ENCODE measurements at regions not wholly inside any gene's neighbourhood (a gene's known extent, or its start where the extent isn't known, plus 50 kb on each side); places are given as distances from the start of the nearest gene placed in this dataset.

GRCh38 chr6:167767715-167768107 lies 59.0 kb upstream of the AFDN start:
- TF ChIP-seq CTCF (IDR thresholded peaks at IDR 0.05) (no peak), POLR2A (IDR thresholded peaks at IDR 0.05) (no peak)
